ENCODE measurements at regions not wholly inside any gene's neighbourhood (a gene's known extent, or its start where the extent isn't known, plus 50 kb on each side); places are given as distances from the start of the nearest gene placed in this dataset.
"Not testable (repeated sequence)": the region's sequence is repeated elsewhere in the genome, so short reads cannot be mapped to it uniquely, and the experiment has no call there.

DNA sequence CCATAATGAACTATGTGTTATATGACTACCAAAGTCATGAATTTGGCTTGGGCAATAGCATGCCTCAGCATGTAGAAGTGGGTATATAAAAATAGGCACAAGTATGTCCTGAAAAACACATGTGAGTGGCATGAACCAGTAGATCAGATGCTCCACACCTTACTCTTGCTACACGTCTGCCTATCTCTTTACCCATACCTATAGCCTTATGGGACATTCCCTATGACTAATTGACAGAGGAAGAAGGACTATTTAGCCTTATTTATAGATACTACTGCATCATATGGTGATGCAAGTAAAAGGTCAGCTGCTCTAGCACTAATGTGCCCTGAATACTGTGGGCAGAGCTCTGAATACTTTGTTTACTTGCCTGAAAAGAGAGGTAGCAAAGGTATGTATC is 81.0 kb upstream of the ZPLD1 start:
- no peak for DNase-seq

- no peak for DNase-seq
Measured at GRCh38 chr3:102354818-102355515, 79.8 kb upstream of the ZPLD1 start.

GRCh38 chr3:102356506-102356905 is 78.3 kb upstream of the ZPLD1 start:
- no peak for DNase-seq

DNA sequence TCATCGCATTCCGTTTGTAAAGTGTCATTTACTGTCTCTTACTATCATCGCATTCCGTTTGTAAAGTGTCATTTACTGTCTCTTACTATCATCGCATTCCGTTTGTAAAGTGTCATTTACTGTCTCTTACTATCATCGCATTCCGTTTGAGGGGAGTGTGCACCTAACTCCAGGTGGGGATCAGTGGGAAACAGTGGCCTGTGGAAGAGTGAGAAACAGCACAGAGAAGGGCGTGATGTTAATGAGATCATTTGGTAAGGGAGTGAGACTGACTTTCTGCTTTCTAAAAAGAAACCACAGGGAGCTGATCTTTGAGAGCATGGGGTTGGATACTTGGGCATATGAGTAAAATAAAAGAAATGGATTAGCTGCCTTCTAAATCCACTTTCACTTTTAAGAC is 77.5 kb upstream of the ZPLD1 start:
- not testable (repeated sequence) for DNase-seq

DNA sequence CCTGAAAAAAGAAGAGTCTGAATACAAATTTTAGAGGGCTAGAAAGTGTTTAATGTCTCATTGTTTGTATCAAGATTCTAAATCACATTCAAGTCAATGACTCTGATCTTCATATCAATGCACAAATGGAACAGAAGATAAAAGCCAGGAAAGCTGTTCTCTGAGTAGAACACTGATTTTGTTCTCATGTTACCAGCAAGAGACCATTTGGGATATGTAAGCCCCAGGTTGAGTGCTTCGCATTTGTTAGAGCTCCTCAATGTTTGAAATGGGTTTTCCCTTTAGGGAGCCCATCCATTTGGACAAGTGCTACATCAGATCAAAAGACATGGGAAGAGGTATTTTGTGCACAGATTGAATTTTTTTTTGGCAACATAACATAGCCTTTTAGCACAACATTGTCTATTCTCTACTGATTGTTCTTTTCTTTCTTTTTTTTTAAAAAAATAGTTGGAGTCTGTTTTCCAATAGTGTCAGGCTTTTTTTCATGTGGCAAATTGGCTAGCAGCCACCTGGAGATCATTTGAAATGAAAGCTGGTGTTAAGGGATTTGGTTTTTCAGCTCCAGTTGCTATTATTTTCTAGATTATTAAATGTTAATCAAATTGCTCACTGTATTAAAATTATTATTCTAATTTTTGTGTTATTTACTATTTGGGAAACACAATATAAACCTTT is 74.5 kb upstream of the ZPLD1 start:
- DNase-seq: no peak

- DNase-seq: no peak
Measured at GRCh38 chr3:102361101-102361500, 73.7 kb upstream of the ZPLD1 start.

GRCh38 chr3:102366116-102366515 is 68.7 kb upstream of the ZPLD1 start:
- DNase-seq: not testable (repeated sequence)

- DNase-seq: no peak
Measured at GRCh38 chr3:102374863-102375634, 59.8 kb upstream of the ZPLD1 start.

DNA sequence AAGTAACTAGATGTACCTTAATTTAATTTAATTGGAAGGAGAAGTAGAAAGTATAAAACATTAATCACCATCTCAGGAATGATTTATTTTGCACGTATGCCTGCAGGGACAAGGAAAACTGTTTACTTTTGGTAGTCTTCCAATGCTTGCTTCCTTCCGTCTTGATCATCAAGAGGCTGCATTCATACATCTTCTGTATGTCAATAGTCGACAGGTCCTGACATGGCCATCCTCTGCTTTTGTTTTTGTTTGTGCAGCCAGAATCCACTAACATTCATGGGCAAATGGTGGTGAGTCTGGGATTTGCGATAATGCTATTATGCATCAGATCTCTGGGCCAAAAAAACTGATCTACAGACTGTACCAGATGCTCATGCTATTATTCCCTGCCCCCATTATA is 56.6 kb upstream of the ZPLD1 start:
- DNase-seq: no peak

- not testable (repeated sequence) for DNase-seq
Measured at GRCh38 chr3:102382201-102382600, 52.6 kb upstream of the ZPLD1 start.
